GM18858 (cell line): ENCODE measurements at regions not wholly inside any gene's neighbourhood (a gene's known extent, or its start where the extent isn't known, plus 50 kb on each side); places are given as distances from the start of the nearest gene placed in this dataset.

Source experiments
- ATAC-seq: cut with Tn5 transposase; IDR thresholded peaks from one replicate; pipeline ENCODE4 v1.9.1; 2021; ENCODE audit not compliant: unreplicated experiment

GRCh38 chr12:27907766-27908165, 64.8 kb downstream of the PTHLH start:
- no peak for ATAC-seq

DNA sequence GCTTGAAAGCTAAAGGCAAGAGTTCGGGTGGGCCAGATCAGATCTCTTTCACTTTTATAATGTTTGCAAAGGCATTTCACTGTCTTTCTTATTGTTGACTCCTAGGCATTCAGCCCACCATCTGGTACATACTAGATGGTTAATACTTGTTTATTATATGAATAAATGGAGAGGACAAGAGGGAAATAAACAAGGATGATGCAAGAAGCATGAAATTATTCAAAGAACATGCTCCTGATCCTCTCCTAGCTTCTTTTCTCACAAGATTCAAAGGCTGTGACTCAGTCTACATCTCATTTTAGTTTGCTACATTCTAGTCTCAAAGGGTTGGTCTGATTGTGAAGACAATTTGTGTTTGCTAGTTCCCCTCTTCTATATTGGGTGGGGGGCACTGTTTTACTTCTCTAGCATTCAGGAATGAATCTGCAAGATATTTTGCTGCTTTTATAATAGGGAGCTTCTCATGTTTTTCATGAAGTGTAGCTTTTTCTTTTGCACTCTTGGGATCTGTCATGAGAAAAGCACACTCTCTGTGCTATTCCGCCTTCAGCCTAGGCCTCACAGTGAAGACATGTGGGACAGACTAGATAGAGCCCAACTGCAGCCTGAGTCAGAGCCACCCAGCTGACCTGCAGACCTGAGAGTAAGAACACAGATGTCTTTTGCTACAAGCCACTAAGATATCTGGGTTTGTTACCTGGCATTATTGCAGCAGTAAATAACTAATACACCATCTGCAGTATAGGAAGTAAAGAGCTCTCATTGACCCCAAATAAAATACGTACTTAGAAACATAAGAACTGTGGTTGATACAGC, 65.7 kb downstream of the PTHLH start:
- ATAC-seq: no peak

DNA sequence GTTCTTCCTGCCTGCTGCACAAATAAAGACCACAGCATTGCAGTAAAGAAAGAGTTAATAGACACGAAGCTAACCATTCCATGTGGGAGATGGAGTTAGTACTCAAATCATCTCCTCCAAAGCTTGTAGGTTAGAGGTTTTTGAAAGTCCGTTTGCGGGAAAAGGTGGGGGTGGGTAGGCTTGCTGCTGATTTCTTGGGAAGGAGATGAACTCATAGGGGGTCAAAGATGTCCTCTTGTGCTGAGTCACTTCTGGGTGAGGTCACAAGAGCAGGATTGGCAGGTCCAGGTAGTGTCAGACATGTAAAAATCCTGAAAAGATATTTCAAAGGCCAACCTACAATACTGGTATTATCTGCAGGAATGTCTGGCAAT, 66.4 kb downstream of the PTHLH start:
- no peak for ATAC-seq

- no peak for ATAC-seq
These were observed 67.0 kb downstream of the PTHLH start for GRCh38 chr12:27905285-27906126.

DNA sequence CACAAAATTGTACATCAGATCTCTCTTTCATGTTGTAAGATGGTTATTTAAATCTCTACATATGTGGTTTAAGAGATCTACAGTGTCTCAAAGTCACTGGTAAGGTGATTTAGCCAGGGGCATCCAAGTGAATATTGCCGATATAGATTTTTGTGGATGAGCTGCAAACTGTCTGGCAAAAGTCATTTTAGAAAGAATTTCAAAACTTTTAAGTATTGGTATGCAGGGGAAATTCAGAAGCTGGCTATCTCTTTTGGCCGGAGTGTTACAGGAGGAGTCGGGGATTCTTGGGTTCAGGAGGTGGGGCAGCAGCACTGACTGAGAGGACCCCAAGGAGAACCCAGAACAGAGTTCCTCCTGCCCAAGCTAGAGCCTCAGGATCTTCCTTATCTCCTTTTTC, 69.9 kb downstream of the PTHLH start:
- ATAC-seq: no peak

DNA sequence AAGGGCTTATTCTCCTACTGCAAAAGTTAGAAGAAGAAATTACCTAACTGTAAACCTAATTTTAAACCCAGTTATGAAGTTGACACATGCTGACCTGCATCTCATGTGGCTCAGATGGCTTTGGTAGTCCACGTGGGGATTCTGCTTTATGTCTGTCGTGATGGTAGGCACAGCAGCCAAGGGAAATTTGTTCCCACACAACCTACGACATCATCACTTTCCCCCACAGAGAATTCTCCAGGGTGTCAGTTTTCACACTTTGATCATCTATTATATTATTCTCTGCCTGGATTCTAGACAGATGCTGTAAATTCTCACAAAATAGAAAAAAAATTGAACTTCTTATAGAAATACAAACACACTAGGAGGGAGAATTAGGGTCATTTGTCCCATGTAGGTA, 70.6 kb downstream of the PTHLH start:
- ATAC-seq: no peak

- peak; percentile 77 for ATAC-seq
These were observed 71.3 kb downstream of the PTHLH start for GRCh38 chr12:27900920-27901879.

DNA sequence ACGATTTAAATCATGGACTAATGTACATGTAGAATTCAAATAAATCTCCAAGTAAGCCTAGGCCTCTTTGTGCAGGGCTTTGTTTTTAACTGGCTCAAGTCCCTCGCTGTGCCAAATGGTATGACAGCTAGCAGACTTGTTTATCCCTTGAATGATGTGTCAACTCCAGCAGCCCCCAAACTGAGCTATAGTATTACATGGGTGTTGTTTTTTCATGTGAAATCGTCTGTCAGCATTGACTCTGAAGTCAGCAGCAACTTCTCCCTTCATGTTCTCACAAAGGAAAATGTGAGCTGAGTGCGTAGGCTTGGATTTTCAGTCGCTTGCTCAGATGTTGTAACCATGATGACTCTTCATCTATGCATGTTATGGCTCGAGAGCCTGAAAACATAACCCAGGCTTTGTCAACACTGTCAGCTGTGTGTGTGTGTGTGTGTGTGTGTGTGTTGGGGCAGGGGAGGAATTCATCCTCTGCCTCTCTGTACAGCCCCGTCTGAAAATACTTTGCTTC, 73.3 kb downstream of the PTHLH start:
- ATAC-seq: no peak

DNA sequence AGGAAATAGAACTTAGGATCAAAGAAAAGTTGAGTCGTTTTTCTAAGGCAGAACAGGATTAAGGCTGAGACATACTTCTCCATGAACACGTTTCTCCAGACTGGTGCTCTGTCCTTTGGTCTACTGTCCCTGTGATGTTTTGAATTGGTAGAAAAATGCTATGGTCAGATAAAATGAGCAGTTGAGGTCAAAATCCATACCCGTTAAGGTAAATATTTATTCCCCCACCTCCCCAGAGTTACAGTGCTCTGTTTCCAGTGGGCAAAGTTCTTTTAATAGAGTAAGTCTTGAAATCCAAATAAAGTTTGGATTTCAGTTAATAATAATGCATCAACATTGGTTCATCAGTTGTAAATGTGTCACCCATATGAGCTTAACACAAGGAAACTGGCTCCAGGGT, 74.5 kb downstream of the PTHLH start:
- no peak for ATAC-seq

DNA sequence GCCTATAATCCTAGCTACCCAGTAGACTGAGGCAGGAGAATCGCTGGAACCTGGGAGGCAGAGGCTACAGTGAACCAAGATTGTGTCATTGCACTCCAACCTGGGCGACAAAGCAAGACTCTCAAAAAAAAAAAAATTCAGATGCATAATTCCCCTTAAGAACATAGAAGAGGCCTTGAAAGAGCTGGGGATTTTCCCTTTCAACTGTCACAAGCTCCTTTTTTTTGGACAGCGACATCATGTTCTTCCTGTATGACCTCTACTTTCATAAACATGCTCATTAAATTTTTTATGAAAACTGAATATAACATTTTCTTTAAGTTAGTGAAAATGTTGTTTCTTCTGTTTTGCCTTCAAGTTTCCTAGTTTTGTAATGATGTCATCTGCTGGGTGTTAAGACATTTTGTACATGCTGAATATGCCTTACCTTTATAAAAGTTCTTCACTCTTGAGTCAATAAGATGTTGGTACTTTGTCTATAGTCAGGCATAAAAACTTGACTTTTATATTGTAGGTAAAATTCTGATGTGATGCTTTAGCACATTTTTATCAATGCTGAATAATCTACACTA, 76.0 kb downstream of the PTHLH start:
- peak; percentile 48 for ATAC-seq

DNA sequence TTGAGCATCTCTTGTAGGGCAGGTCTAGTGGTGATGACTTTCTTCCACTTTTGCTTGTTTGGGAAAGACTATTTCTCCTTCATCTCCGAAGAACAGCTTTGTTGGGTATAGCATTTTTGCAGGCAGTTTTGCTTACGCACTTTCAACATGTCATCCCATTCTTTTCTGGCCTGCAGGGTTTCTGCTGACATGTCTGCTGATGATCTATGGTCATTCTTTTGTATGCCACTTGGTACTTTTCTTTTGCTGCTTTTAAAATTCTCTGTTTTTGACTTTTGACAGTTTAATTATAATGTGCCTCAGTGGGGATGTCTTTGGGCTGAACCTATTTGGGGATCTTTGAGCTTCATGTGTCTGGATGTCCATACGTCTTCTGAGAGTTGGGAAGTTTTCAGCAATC, 78.2 kb downstream of the PTHLH start:
- ATAC-seq: no peak

GRCh38 chr12:27879708-27880107, 92.8 kb downstream of the PTHLH start:
- ATAC-seq: no peak

DNA sequence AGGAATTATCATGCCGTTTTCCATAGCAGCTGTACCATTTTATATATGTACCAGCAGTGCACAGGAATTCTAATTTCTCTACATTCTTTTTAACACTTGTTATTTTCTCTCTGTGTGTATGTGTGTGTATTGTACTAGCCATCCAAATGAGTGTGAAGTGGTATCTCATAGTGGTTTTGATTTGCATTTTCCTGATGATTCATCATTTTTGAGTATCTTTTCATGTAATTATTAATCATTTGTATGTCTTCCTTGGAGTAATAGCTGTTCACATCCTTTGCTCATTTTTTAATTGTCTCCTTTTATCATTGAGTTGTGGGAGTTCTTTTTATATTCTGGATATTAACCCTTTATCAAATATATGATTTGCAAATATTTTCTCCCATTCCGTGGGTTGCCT, 95.6 kb upstream of the MANSC4 start:
- ATAC-seq: no peak

DNA sequence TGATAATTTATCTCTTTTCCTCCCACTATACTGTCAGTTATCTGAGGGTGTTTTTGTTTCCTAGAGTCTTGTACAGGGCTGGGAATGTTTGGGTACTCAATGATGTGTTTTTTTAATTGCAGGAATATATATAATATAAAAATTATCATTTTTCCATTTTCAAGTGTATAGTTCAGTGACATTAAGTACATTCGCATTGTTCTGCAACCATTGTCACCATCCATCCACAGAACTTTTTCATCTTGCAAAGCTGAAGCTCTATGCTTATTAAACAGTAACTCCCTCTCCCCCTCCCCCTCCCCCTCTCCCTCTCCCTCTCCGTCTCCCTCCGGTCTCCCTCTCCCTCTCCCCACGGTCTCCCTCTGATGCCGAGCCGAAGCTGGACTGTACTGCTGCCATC, 93.0 kb upstream of the MANSC4 start:
- no peak for ATAC-seq

DNA sequence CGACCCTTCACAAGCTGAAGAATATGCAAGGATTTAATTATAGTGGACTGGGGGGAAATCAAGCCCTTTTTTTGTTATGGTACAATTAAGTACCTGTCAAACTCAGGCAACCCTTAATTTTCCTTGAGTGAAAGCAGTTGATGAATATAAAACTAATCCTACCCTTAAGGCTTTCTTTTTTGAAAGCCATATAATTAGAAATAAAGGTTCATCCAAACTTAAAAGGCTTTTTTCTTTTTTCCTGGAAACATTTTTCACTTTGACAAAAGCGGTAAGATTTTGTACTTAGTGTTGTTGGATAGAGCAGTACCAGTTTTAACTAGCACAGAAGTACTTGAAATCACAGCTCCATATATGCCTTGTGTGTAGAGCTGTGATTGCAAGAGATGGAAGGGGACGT, 91.9 kb upstream of the MANSC4 start:
- ATAC-seq: no peak

DNA sequence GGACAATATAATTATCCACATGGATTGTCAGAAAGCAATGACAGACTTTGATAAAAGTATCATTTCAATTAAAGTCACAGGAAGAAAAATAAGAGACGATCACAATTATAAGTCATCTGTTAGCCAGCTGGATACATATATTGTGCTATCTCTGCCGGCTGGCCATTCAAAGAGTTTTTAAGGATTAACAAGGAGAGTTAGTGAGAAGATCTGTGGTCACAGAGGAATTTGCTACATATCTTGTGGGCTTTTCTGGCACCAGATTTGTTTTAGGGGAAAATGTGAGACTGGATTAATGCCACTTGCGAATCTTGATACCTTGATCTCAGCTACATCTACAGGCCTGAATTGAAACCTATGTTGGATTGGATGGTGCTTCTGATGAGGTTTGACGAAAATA, 90.9 kb upstream of the MANSC4 start:
- no peak for ATAC-seq

DNA sequence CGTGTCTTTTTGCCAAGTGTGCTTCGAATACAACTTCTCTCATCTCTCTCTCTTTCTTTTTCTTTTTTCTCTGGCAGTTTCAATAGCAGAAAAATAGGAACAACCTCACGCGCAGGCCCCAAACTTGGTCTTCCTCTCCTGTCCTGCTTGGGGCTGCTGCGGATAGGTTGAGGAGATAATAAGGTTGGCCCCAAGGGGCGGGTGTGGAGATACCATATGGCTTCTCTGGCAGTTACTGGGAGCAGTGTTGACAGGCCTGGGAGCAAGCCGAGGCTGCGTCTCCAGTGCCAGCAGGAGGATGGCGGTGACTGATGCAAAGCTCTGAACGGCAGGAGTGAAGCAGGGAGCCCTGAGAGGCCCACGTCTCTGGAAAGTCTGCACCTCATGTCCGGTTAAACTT, 89.5 kb upstream of the MANSC4 start:
- ATAC-seq: no peak

GRCh38 chr12:27868139-27868538, 88.1 kb upstream of the MANSC4 start:
- no peak for ATAC-seq

- ATAC-seq: no peak
These were observed 86.5 kb upstream of the MANSC4 start for GRCh38 chr12:27866373-27867101.

DNA sequence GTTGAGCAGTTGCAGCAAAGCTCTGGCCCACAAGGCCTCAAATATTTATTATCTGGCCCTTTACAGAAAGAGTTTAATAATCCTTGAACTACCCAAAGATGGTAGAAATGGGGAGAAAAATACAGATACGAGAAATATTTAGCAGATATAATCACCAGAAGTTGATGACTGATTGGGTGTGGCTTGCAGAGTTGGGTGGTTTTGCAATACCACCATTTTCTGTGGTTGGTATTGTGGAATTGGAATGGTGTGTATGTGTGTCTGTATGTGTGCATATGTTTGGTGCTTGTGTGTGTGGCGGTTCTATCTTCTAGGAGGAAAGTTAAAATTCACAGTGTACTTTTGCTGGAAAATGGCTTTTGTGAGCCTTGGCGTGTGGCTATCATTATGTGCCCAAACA, 85.4 kb upstream of the MANSC4 start:
- ATAC-seq: no peak
